DMS153 (cell line): ENCODE measurements at regions not wholly inside any gene's neighbourhood (a gene's known extent, or its start where the extent isn't known, plus 50 kb on each side); places are given as distances from the start of the nearest gene placed in this dataset.
"Not testable (repeated sequence)": the region's sequence is repeated elsewhere in the genome, so short reads cannot be mapped to it uniquely, and the experiment has no call there.

ENCODE experiments used
- DNase-seq: peaks from one replicate; lab custom pipeline; 2025; lab: John Stamatoyannopoulos, UW

- no peak for DNase-seq
Measured at GRCh38 chr21:15932726-15933125, 202.9 kb downstream of the USP25 start.

GRCh38 chr21:15935530-15935929 lies 205.7 kb downstream of the USP25 start:
- DNase-seq = no peak

- no peak for DNase-seq
Measured at GRCh38 chr21:15943009-15943666, 213.4 kb downstream of the USP25 start.

- no peak for DNase-seq
Measured at GRCh38 chr21:15947677-15948076, 217.9 kb downstream of the USP25 start.

GRCh38 chr21:15953551-15954116 lies 223.9 kb downstream of the USP25 start:
- no peak for DNase-seq

- DNase-seq = no peak
Measured at GRCh38 chr21:15964236-15964855, 234.6 kb downstream of the USP25 start.

GRCh38 chr21:15966231-15966630 lies 236.4 kb downstream of the USP25 start:
- no peak for DNase-seq

- no peak for DNase-seq
Measured at GRCh38 chr21:15966651-15967050, 236.9 kb downstream of the USP25 start.

GRCh38 chr21:15967661-15968060 lies 237.9 kb downstream of the USP25 start:
- DNase-seq = no peak

GRCh38 chr21:15968776-15969310 lies 239.1 kb downstream of the USP25 start:
- DNase-seq = no peak

GRCh38 chr21:15976807-15977206 lies 247.0 kb downstream of the USP25 start:
- no peak for DNase-seq

GRCh38 chr21:15978215-15978738 lies 248.5 kb downstream of the USP25 start:
- no peak for DNase-seq

GRCh38 chr21:15979493-15979892 lies 249.7 kb downstream of the USP25 start:
- DNase-seq = not testable (repeated sequence)

- DNase-seq = no peak
Measured at GRCh38 chr21:15986277-15986676, 256.5 kb downstream of the USP25 start.

GRCh38 chr21:15992171-15992570 lies 262.4 kb downstream of the USP25 start:
- no peak for DNase-seq

GRCh38 chr21:15993951-15994350 lies 264.2 kb downstream of the USP25 start:
- DNase-seq = no peak

- no peak for DNase-seq
Measured at GRCh38 chr21:15999741-16000140, 270.0 kb downstream of the USP25 start.

- no peak for DNase-seq
Measured at GRCh38 chr21:16002874-16003466, 273.2 kb downstream of the USP25 start.

GRCh38 chr21:16004086-16004485 lies 274.3 kb downstream of the USP25 start:
- no peak for DNase-seq

- no peak for DNase-seq
Measured at GRCh38 chr21:16004523-16004922, 274.7 kb downstream of the USP25 start.

- DNase-seq = no peak
Measured at GRCh38 chr21:16005996-16006395, 276.2 kb downstream of the USP25 start.

- no peak for DNase-seq
Measured at GRCh38 chr21:16007943-16008342, 278.2 kb downstream of the USP25 start.

GRCh38 chr21:16011719-16012118 lies 281.9 kb downstream of the USP25 start:
- no peak for DNase-seq
